ENCODE measurements at regions not wholly inside any gene's neighbourhood (a gene's known extent, or its start where the extent isn't known, plus 50 kb on each side); places are given as distances from the start of the nearest gene placed in this dataset.

GRCh38 chr1:8133657-8134430, 107.7 kb upstream of the ERRFI1 start:
- H3K4me1 ChIP-seq (ENCODE audit: control insufficient read depth, insufficient read depth, low read length) = peaks cover 25% of the 10 kb centered on the region
- H3K56ac ChIP-seq (ENCODE audit: extremely low read depth, insufficient read depth, low read length) = no peak overlapping the region; the same call in 1 of the 2 replicates
- peaks cover 22% of the 10 kb centered on the region for H3K9me1 ChIP-seq (ENCODE audit: insufficient read depth, low read length)
- H3K9ac ChIP-seq (ENCODE audit: low read depth, low read length) = no peak overlapping the region; the same call in 1 of the 2 replicates
- 0 out of 2 replicates have a peak overlapping the region, but pooled peaks have one; percentile 0 for H3K14ac ChIP-seq (replicated peaks; ENCODE audit: low read depth, low read length)
- H2AK5ac ChIP-seq (ENCODE audit: low read depth, low read length) = no peak overlapping the region
- no peak overlapping the region for H3K23ac ChIP-seq (ENCODE audit: low read depth, low read length)
- H2BK120ac ChIP-seq (ENCODE audit: low read depth, low read length) = peak overlapping the region; percentile 53; the same call in 1 of the 2 replicates
- peak overlapping the region; percentile 66 for H3K18ac ChIP-seq (ENCODE audit: low read depth, low read length)
- no peaks in the 10 kb centered on the region; the same call in 1 of the 2 replicates for H3K27me3 ChIP-seq (ENCODE audit: control insufficient read depth, insufficient read depth, low read length)
- peak overlapping the region; percentile 71 for H4K91ac ChIP-seq (ENCODE audit: insufficient read depth, low read depth, low read length)
- H2BK20ac ChIP-seq (ENCODE audit: low read depth, low read length) = no peak overlapping the region
- DNase-seq = peak; percentile 93
- intact Hi-C loops (cut with micrococcal nuclease) (loop anchor here (1.0 kb wide), 1 partner anchor 103 kb away; no protein-coding TSS in a partner anchor), in situ Hi-C loops (cut with MboI; ENCODE audit: low sequenced_read_pairs) (no loop called here), dilution Hi-C loops (cut with HindIII; ENCODE audit: low sequenced_read_pairs, unreplicated experiment) (no loop called here)
- no peaks in the 10 kb centered on the region for H3K36me3 ChIP-seq (ENCODE audit: control insufficient read depth, insufficient read depth, low read length)
- ChIA-PET CTCF (interaction anchor here (0.6 to 1.2 kb wide), 3 partner anchors 12 to 474 kb away, joined by 3 to 4 read pairs (median 3); no protein-coding TSS in a partner anchor), POLR2A (ENCODE audit: unreplicated experiment) (no interaction called here)
- peak overlapping the region; percentile 92 for H2BK5ac ChIP-seq (ENCODE audit: low read depth, low read length, poor library complexity, severe bottlenecking)
- H3K79me1 ChIP-seq (ENCODE audit: low read depth in 1 of 2, low read length in 2 of 2) = peaks cover 0 to 3% of the 10 kb centered on the region in 2 experiments; a peak in 1 of 4 replicates
- no TSS peak for BruUV-seq (replicated peaks)
- no peak overlapping the region for H3K4me3 ChIP-seq (ENCODE audit: insufficient read depth, low read depth, low read length)
- H3K9me3 ChIP-seq (ENCODE audit: control insufficient read depth, insufficient read depth, low read length) = no peaks in the 10 kb centered on the region
- no peak overlapping the region for H2AFZ ChIP-seq (replicated peaks; ENCODE audit: low read length, poor library complexity)
- no peaks in the 10 kb centered on the region for H4K20me1 ChIP-seq (ENCODE audit: insufficient read depth, low read length)
- ATAC-seq (ENCODE audit: low read depth) = peak; percentile 61
- peak overlapping the region; percentile 79 for H3K4ac ChIP-seq (ENCODE audit: low read depth, low read length)
- H4K8ac ChIP-seq (ENCODE audit: low read depth in 2 of 2, low read length in 2 of 2) = peak overlapping the region; percentile 38 to 64; a peak in 2 of 4 replicates
- no CpG with 5 or more reads among the region's 4 CpGs for WGBS, 2 experiments (ENCODE audit: extremely low coverage in 2 of 2, insufficient read length in 1 of 2)
- H4K5ac ChIP-seq (ENCODE audit: low read depth, low read length) = peak overlapping the region; percentile 33
- no peak overlapping the region for H2AK9ac ChIP-seq (replicated peaks; ENCODE audit: low read depth, low read length, poor library complexity)
- TF ChIP-seq MAZ (IDR thresholded peaks at IDR 0.05; ENCODE audit: borderline replicate concordance, low read depth, low read length) (peak; percentile 48; the same call in 1 of the 2 replicates), CEBPB (IDR thresholded peaks at IDR 0.05; ENCODE audit: low read depth, low read length) (peak; percentile 71), NFE2L2 (IDR thresholded peaks at IDR 0.05; ENCODE audit: low read depth, low read length) (no peak), FOS (IDR thresholded peaks at IDR 0.05; ENCODE audit: low read depth, low read length) (peak; percentile 39; the same call in 1 of the 2 replicates)
- peak overlapping the region; percentile 48; the same call in 2 of the 3 replicates for H2BK15ac ChIP-seq (ENCODE audit: low read depth, low read length)
- peak overlapping the region; percentile 73 for H3K27ac ChIP-seq (ENCODE audit: insufficient read depth, low read length)
- peak overlapping the region; percentile 51 for H3K4me2 ChIP-seq (ENCODE audit: low read depth, low read length)
